ENCODE measurements at regions not wholly inside any gene's neighbourhood (a gene's known extent, or its start where the extent isn't known, plus 50 kb on each side); places are given as distances from the start of the nearest gene placed in this dataset.
"Not testable (repeated sequence)": the region's sequence is repeated elsewhere in the genome, so short reads cannot be mapped to it uniquely, and the experiment has no call there.

DNA sequence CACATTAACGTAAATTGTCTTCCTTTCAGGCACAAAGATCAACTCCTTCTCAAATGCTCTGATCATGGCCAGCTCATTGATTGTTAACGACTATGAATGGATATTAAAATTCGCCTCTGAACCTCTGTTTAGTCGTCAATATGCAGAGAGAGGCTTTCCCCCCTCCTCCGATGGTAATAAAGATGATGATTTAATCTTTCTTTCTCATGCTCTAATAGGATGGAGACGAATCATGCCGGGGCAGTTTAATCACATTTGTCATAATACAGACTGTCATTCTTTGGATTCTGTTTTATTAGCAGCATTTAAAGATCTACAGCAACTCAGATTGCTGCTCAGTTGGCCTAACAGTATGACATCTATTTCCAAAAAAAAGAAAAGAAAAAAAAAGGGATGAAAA lies 132.9 kb downstream of the SREK1 start:
- CTCF ChIA-PET, result no interaction called here
- no peak overlapping the region for H3K27ac ChIP-seq
- TF ChIP-seq, protein P1, sequence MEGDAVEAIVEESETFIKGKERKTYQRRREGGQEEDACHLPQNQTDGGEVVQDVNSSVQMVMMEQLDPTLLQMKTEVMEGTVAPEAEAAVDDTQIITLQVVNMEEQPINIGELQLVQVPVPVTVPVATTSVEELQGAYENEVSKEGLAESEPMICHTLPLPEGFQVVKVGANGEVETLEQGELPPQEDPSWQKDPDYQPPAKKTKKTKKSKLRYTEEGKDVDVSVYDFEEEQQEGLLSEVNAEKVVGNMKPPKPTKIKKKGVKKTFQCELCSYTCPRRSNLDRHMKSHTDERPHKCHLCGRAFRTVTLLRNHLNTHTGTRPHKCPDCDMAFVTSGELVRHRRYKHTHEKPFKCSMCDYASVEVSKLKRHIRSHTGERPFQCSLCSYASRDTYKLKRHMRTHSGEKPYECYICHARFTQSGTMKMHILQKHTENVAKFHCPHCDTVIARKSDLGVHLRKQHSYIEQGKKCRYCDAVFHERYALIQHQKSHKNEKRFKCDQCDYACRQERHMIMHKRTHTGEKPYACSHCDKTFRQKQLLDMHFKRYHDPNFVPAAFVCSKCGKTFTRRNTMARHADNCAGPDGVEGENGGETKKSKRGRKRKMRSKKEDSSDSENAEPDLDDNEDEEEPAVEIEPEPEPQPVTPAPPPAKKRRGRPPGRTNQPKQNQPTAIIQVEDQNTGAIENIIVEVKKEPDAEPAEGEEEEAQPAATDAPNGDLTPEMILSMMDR (conservative IDR thresholded peaks at IDR 0.05; ENCODE audit: low read depth), result no peak
- DNase-seq (ENCODE audit: low spot score), result no peak
- POLR2A ChIA-PET (ENCODE audit: low non-redundant PET), result no interaction called here

DNA sequence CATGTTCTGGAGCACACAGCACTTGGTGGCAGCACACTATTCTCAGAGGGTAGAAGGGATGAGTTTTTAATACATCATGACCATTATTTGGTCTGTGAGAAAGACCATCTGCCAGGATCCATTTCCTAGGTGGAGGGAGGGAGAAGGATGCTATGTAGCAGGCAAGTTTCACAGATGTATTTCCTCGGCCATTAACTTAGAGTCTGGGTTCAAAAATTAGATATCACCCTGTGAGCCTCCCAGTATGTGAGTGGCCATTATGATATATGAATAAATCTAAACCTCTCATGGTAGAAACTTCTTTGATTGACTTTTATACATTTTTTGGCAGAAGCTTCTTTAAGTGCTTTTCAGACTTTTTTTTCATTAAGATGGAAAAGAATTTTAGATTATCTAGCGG lies 133.9 kb downstream of the SREK1 start:
- ChIA-PET CTCF (no interaction called here), POLR2A (ENCODE audit: low non-redundant PET) (no interaction called here)
- TF ChIP-seq, protein P1 (conservative IDR thresholded peaks at IDR 0.05; ENCODE audit: low read depth), result no peak

DNA sequence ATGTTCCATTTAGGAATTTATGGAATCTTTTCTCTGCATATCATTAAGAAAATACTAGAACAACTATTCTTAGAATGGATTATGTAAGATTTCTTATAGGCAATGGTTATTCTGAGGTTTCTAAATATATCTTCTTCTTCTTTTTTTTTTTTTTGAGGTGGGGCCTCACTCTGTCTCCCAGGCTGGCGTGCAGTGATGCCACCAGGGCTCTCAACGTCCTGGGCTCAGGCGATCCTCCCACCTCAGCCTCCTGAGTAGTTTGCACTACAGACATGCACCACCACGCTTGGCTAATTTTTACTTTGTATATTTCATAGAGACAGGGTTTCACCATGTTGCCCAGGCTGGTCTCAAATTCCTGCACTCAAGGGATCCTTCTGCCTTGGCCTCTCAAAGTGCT lies 137.2 kb downstream of the SREK1 start:
- H3K27ac ChIP-seq, result no peak overlapping the region
- POLR2A ChIA-PET (ENCODE audit: low non-redundant PET), result no interaction called here
- DNase-seq (ENCODE audit: low spot score), result no peak
- CTCF ChIA-PET, result no interaction called here
- TF ChIP-seq, protein P1 (conservative IDR thresholded peaks at IDR 0.05; ENCODE audit: low read depth), result no peak

More for the DNA sequence above, 133.9 kb downstream of the SREK1 start:
- H3K27ac ChIP-seq, result no peak overlapping the region
- DNase-seq (ENCODE audit: low spot score), result no peak

DNA sequence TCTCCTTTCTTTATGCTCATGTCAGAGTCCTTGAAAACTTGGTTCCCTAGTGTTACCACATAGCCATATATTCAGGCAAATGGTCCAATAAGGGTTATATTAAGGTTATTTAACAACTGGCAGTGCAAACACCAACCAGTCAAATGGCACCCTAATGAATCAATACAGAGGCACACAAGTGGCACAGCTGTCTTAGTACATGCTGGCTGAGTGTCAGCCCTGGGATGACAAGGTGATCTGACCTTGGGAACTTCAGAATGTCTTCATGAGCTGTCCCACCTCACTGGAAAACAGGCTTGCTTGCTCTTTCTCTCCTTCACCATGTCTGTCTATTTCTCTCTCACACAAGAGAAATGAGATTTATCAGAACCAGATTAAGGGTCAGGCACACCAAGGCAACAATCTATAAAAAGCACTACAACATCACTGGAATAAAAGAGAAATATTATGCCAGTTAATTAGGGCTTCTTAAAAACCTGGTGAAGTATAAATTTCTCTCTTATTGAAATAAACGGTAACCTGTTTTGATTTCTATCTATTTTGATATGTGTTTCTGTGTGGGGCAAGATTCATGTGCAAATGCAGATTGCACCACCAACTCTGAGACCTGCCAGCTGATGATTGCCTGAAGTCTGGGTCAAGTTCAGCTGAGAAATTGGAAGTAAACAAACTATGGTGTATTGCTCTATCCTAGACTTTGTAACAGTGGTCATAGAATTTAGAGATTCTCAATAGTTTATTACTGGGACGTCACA lies 140.7 kb downstream of the SREK1 start:
- ChIA-PET CTCF (no interaction called here), POLR2A (ENCODE audit: low non-redundant PET) (no interaction called here)
- H3K27ac ChIP-seq, result no peak overlapping the region
- no peak for DNase-seq (ENCODE audit: low spot score)
- TF ChIP-seq, protein P1 (conservative IDR thresholded peaks at IDR 0.05; ENCODE audit: low read depth), result no peak

DNA sequence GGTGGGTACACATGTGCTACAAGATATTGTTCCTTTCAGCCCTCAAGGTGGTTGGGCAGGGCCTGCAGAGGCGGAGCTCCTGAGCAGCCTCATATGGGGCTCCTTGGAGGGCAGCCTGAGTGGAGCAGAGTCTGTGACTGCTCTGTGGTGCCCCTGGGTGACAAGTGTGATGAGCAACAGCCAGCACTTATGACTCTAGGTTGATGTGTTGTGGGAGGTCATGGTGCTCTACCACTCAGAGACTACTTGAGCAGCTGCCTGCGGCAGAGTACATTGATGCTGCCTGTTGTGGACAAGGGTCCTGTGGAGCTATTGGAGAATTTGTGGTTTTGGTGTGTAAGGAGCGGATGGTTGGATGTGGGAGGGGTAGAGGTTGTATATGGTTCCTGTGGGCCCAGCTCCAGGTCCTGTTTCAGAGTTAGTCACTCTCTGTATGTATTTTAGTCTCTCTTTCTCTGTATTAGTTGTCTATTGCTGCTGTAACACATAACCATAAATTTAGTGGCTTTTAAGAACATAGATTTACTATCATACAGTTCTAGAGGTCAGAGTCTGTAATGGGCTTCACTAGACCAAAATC lies 141.3 kb downstream of the SREK1 start:
- ChIA-PET POLR2A (ENCODE audit: low non-redundant PET) (no interaction called here), CTCF (no interaction called here)
- no peak overlapping the region for H3K27ac ChIP-seq
- no peak for DNase-seq (ENCODE audit: low spot score)
- TF ChIP-seq, protein P1 (conservative IDR thresholded peaks at IDR 0.05; ENCODE audit: low read depth), result no peak

DNA sequence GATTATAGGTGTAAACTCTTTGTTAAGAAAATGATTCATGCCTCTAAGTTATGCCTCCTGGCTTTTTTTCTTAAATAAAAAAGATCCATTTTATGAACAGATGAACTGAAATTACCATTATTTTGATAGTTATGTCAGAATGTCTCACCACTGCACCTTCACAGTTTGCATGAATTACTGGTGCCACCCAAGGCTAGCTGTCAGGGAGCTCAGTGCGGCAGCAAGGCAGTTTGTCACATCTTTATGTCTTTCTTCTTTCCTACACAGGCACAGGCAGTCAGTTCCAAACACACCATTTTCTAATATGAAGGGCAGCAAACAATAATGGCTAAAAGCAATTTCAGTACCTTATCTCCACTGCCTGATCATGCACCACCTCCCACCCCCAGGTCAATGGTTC lies 147.7 kb downstream of the SREK1 start:
- DNase-seq (ENCODE audit: low spot score), result no peak
- ChIA-PET CTCF (no interaction called here), POLR2A (ENCODE audit: low non-redundant PET) (no interaction called here)
- TF ChIP-seq, protein P1 (conservative IDR thresholded peaks at IDR 0.05; ENCODE audit: low read depth), result no peak
- H3K27ac ChIP-seq, result no peak overlapping the region

DNA sequence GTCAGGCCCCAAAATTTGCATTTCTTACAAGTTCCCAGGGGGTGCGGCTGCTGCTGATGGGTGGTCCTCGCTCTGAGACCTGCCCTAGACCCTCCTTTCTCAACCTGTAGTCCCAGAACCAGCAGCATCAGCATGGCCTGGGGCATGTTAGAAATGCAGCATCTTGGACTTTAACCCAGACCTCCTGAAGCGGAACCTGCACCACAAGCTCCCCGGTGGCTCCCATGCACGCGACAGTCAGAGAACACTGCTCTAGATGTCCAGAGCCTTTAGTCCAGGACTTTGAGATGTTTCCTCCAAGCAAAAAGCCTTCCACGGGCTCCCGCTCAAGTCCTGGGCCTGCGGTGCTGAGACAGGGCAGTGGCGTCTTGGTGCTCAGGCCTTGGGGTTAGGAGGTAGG lies 149.8 kb downstream of the SREK1 start:
- CTCF ChIA-PET; POLR2A ChIA-PET (ENCODE audit: low non-redundant PET): not testable (repeated sequence)

More for the DNA sequence above, 149.8 kb downstream of the SREK1 start:
- not testable (repeated sequence) for H3K27ac ChIP-seq; DNase-seq (ENCODE audit: low spot score)

All from RWPE1 (cell line).